HuH-7 (cell line): ENCODE measurements at regions not wholly inside any gene's neighbourhood (a gene's known extent, or its start where the extent isn't known, plus 50 kb on each side); places are given as distances from the start of the nearest gene placed in this dataset.

Source experiments
- DNase-seq: peaks from one replicate; pipeline ENCODE4 v3.0.0; 2011; ENCODE audit warnings: low spot score

DNA sequence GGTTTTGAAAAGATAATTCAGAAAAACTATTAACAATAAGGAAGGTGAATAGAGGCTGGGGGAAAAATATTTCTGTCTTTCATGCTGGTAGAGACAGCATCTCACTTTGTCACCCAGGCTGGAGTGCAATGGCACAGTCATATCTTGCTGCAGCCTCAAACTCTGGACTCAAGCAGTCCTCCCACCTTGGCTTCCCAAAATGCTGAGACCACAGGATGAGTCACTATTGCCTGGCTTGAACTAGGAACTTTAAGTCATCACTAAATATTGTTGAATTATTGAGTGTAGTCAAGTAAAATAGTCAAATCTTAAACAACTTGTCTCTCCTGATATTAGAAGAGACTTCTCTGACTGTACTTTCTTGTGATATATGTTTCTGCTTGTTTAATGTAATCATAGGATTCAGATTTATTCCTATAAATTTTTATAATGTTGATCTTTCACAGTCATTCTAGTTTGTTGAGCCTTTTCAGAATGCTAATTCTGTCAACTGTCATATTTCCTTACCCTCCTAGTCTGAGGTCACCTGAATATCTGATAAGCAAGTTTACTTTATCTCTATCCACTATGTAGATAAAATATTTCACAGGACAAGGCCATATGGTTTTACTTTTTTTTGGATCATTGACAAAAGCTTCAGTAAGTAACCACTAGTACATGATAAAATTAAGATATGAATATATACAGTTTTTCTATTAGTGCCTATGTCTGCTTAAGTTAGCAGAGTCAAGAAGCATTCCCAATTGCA, 1696.5 kb downstream of the MAT2B start:
- no peak for DNase-seq

DNA sequence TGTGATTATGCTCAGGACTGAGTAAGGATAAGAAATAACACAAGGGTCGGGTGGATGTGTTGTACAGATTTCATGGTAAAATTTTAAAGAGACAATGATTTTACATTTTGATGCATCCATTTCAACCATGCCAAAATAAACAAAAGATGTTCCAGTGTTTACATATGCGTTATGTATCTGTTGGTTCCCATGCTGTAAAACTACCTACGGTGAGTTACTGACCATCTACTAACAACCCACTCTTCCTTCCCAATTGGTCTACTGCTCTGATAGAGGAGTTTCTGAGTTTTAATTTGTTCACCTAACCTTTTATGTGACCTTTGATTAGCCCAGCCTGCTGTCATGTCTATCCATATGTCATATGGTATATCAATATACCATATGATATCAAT, 1697.1 kb downstream of the MAT2B start:
- no peak for DNase-seq

DNA sequence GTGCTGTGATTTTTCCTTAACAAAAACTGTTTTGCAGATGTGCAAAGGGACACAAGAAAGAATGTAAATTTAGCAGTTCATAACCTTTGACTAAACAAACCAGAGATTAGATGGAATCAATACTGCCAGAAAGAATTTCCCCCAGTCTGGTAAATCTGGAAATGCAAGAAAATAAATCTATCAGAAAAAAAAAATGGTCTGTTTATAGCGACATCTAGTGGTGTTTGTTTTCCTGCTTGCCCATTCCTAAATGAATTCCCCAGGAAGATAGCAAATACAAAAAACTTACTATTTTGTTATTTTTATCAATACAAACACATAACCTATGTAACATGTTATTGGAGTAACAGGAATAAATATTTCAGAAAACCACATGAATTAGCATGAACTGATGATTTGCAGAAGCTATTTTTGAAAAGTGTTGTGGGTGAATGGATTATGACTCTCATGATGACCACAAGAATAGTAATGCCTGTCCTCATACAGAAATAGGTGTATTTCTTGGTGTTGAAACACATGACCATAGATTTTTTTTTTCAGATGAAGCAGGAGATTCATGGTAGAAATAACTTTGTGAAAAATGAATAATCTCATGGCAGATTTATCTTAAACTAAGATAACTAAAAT, 1703.8 kb downstream of the MAT2B start:
- peak; percentile 4 for DNase-seq

DNA sequence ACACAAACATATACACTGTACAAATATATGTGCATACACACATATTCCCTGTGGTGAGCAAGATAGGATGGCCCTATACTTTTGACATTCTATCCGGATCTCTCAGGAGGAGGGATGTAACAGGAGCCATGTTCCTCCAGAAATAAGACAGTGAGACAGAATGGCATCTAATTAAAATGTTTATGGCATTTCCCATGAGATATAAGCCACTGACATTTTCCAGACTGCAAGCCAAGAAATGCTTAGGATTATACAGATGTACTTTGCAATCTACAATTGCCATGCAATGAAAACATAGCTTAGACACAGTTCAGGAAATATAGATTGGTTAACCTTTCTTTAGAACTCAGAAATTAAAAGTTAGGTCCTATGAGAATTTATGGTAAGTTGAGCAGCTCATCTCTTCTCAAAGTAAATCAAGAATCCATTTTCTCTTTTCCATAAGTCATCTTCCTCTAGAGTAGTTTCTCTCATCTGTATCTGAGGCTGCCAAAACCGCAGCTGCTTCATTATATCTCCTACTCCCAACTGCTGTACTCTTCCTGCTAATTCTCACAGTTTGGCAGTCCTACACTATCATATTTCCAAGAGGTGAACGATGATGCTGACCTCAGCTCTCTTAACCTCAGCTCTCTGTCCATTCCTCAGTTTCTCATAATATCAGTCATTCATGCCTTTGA, 1719.1 kb downstream of the MAT2B start:
- DNase-seq = no peak

DNA sequence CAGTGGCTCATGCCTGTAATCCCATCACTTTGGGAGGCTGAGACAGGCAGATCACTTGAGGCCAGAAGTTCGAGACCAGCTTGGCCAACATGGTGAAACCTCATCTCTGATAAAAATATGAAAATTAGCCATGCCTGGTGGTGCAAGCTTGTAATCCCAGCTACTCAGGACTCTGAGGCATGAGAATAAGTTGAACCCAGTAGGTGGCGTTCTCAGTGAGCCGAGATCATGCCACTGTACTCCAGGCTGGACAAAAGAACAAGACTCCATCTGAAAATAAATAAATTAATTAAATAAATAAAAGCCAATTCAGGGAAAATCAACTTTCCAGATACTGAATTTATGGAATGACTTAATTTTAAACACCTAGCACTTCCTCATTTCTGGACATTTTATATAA, 1722.1 kb downstream of the MAT2B start:
- no peak for DNase-seq

DNA sequence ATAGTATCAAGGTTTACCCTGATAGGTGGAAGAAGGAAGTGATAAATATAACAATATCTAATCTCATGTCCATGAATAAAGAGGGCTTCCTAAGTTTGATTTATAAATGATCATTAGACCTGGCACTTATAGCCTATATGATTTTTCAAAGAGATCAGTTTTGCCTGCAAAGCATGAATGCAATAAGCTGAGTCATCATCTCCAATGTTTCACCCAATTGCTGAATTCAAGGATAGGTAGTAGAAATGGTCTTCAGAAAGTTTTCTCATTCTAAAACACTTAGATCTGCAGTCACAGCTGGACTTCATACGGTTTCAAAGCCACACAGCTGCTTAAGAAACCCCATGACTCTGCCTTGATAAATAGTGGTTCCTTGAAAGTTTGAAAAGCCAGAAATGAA, 1722.8 kb downstream of the MAT2B start:
- DNase-seq = no peak

DNA sequence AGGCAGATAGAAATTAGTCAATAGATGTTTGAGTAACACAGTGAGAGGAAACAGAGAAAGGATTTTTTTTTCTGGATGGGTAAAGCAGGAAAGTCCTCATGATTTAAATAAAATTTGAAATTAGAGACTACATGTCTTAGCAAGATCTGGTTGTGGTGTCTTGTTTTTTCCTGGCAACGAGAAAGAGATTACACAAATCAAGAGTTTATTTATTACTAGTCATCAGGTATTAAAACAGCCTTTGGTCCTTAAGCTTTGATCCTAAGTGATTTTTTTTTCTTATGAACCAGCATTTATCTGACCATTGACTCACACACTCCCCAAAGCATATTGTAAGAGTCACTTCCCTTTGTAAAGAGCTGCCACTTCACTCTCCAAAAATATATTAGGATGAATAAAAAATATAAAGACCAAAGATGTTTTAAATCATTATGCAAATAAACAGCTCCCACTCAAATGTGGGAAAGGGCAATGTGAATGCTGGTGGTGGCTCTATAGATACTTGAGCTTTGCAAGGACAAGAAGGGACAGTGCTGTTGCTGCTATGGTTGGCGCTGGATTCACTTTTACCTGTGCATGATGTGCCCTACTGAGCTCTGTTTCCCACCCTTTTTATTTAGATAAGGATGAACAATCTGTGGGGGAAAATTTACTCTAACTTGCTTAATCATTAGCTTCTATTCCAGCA, 1726.5 kb downstream of the MAT2B start:
- DNase-seq = no peak

DNA sequence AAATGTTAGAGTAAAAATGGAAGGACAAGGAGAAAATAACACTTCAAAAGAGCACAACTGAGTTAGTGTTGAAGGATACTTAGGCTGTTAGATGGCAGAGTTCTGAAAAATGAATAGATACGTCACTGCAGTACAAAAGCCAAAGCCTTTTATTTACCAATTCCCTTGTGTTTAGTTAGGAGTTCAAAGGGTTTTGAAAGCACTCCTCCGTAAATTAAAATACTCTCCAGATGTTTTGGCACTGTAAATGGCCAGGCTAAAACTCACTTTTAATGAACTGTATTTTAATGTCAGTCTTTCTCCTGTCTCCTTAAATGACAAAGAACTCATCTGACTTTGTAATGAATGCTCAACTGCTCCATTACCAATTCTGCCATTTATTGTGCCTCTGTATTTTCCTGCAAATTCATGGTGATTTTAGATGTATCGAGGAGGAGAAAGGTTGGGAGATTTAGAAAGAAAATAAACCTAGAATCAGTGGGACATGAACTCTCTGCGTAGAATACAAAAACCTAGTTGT, 1727.2 kb downstream of the MAT2B start:
- DNase-seq = no peak

DNA sequence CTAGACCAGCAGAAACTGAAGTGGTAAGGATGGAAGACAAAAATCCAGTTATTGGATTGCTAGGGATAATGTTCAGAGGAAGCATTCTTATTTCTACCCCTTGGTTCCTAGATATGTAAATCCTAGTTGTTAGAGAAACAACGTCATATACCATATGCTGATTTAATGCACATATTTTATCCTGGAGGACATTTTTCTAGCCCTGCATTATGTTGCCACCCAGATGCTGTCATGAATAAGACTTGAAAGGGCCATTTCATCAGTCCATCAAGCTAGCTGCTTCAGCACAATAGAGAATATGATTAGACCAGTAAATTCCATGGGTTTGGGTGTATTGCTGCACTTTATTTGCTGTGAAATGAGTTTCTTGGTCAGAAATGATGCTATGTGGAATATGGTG, 1736.4 kb downstream of the MAT2B start:
- DNase-seq = no peak

DNA sequence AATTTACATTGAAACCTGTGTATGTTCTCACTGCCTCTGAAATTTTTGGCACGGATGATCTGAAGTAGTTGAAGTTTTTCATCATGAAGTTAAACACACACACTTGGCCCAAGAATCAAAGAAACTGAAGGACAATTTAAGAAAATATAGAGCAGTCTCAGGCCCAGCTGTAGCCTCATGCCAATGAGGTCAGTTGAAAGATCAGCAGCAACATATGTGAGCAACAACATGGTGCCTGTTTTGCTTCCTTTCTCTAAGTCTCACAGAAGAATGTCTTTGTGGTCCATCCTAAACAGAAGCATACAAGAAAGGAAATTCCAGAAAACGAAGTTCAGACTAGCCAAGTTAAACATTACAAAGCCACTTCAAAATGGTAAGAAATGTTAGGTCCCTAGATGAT, 1737.2 kb downstream of the MAT2B start:
- no peak for DNase-seq

DNA sequence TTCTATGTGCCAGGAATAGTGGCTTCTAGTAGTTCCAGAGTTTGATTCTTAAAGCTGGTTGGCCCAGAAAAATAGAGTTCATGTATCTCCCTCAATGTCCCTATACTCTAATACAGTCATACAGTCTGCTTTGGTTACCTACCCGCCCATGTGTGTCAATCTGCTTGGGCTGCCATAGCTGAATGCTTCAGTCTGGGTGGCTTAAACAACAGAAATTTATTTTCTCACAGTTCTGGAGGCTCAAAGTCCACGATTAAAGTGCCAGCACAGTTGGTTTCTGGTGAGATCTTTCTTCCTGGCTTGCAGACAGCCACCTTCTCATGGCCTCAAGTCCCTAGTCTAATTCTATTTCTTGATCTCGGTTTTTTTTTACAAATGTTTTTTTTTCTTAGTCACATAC, 1739.0 kb downstream of the MAT2B start:
- DNase-seq = no peak

DNA sequence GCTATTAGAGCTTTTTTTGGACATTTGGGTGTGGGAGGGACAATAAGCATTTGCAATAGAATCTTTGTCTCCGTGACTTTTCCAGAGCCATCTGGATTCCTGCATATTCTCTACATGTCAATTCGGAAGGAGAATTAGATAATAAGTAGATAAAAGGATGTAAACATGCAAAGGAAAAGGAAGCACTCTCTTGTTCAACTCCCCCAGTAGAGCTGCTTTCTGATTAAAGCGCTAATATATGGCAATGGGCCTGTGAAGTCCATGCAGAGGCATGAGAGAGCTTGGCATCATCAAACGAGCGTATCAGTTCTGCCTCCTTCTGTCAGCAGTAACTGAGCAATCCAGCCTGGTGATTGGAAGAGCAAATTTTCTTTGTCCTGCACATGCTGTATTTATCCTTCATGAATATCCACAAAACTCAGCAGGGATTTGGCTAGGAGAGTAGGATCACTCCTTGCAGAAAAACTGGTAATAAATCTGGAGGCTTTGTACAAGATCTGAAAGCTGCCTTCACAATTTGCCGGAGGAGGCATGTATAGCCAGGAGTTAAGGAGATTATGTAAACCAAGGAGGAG, 1752.9 kb downstream of the MAT2B start:
- DNase-seq = no peak

DNA sequence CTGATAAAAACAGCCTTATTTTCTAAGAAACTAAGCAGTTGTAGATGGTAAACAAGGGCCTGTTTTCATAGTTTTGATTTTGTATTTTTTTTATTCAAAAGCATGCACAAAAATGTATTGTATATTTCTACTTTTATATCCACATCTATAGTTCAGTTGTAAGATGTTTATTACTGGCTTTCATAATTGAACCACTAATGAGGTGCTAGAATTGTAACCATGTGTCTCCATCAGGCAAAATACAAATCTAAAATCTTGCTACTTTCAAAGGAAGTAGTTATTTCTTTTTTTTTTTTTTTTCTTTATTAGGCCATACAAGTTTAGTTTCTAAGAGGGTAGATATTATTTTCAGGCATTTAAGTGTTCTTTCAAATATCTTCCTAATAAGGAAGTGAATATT, 1755.0 kb downstream of the MAT2B start:
- no peak for DNase-seq

DNA sequence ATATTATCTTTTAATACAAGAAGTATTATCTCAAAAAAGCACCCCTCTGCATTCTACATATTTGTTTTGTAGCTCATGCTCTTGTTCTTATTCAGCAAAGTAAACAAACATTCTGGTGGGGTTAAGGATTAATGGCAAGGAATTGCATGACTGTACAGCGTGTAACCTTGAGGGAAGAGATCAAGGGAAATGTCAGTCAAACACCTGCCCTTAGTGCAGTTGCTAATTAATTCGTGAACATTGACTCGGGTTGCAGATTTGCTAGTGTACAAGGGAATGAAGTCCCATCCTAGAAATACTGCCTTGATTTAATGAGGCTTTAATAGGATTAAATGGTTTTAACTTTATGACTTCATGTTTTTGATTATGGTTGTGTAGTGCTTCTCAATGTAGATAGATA, 1758.1 kb downstream of the MAT2B start:
- DNase-seq = no peak

DNA sequence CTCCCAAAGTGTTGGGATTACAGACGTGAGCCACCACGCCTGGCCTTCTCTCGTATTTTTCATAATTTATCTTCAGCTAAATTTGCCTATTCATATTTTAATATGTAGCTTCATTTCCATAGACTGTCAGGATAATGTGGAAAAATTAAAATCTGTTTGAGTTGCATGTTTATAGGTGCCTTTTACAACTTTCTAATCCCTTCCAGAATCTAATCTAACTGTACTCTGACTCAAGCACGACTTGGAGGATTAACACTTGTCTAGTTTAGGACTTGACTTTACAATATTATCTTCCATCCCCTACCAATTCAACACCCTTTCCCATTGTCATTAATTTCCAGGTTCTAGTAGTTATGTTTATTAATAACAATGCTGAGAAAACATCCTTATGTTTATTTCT, 1761.5 kb downstream of the MAT2B start:
- DNase-seq = no peak

DNA sequence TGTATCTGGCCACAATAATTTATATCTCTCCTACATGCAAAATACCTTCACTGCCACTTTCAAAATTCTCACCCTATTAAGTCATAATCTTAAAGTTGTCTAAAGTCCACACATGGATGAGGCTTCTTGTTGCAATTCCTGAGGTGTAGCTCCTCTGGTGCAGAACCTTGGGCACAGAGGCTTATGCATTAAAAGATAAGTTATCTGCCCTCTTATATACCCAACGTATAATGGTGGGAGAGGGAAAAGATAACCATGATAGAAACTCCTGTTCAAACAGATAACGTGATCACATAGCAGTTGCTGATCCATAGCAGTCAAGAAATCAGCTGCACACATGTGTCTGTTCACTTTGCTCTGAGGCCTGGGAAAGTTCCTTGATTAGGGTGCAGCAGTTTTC, 1767.0 kb downstream of the MAT2B start:
- no peak for DNase-seq

DNA sequence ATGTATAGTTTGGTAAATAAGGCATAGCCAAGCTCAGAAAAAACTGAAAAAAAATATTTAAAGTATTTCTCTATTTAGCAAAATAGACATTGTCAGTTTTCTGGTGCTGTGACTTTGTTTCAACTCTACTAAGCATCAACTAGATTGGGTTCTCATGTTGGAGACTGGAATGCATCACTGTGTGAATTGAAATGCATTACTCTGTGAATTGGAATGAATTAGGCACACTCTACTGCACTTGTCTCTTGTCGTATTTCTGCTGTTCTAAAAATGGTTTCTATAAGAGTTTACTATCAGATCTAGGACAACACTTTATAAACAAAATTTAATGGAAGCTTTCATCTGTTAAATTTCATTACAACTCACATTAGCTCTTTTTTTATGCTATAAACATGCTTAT, 1772.2 kb downstream of the MAT2B start:
- no peak for DNase-seq

DNA sequence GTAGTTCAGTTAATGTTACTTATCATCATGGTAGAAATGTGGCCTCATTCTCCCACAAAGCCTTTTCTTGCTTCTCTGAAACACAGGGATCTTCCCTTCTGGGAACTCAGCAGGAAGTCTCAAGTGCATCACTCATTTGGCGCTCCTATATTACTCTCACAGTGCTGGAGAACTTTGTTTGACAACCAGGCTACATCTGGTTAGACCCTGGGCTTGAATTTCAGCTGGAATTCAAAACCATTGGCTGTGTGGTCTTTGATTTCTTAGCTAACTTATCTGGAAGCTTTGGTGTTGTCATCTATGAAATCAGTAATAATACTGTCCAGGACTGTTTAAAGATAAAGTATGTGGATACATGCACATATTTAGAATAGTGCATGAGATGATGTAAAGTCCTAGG, 1777.1 kb downstream of the MAT2B start:
- no peak for DNase-seq

DNA sequence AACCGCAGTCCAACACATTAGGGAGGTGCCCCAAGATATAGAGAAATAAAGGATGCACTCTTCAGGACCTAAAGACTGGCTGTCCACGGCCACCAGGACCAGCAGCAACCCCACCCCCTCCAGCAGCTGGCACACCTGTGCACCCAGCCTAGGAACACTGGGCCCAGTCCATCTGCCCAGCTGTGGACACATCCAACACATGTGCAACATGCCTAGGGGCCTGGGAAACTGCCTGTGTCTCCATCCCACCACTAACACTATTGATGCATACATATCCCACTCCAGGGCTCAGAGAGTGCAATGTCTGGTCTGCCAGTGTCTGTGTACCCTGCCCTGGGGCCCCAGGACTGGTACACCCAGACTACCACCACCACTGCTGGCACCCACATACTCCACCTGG, 1781.3 kb downstream of the MAT2B start:
- no peak for DNase-seq

DNA sequence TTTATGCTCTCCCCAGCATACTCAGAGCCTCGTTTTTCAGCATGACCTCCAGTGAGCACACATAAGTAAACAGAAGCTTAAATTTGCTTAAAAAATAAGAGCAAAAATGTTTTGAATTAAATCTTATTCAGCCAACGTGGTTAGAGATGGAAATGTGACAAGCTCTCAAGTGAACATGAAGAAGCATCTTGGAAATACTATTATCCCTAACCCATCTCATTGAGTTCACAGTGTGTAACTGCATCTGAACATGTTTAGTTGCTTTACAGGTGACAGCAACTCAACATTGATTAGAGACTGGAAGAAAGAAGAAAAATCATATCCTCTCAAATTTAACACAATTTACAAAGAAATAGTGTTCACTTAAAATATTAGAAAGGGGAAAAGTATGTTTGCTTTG, 1785.1 kb downstream of the MAT2B start:
- no peak for DNase-seq

DNA sequence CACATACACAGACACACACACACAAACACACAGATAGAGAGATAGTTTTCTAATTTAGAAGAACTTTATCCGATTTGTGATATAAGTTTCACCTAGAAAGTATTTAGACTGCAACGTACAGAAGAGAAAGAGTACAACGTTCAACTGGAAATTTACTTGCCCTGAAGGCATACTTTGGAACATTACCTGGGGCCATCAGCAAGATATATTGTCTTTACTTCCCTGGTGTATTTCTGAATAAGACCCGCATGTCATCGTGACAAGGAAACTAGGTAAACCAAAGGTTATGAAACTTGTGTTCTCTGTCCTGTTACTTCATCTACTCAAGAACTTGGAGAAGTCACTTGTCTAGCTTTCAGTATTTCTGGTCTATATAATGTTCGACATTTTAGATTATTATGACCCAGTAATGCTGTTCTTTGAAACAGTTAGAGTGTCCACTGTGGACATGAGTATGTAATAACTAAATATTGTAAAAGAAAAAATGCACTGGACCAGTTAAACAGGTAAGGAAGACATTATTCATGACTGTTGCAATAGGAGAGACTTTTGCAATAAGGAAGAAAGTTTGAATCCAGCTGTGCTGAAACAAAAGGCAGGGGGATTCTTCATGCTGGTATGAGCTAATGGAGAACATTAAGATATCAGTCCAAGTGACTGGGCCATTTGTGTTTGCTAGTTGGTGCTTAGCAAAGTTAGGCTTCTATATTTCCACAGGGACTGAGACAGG, 1791.1 kb downstream of the MAT2B start:
- DNase-seq = no peak
